H1 (cell line): ENCODE measurements at regions not wholly inside any gene's neighbourhood (a gene's known extent, or its start where the extent isn't known, plus 50 kb on each side); places are given as distances from the start of the nearest gene placed in this dataset.
"Not testable (repeated sequence)": the region's sequence is repeated elsewhere in the genome, so short reads cannot be mapped to it uniquely, and the experiment has no call there.

ENCODE experiments used
- CTCF ChIA-PET: fragments of 300-600 bp; sonication (Branson Sonifier 250); formaldehyde crosslinking; loops from one replicate; lab custom pipeline; 2021; ENCODE audit not compliant: partially characterized antibody; lab: Charles Lee
- POLR2A ChIA-PET: fragments of 300-600 bp; sonication (Branson Sonifier 250); formaldehyde crosslinking; loops from one replicate; lab custom pipeline; 2021; ENCODE audit warnings: inconsistent platforms; ENCODE audit not compliant: partially characterized antibody; lab: Charles Lee
- DNase-seq, 2 experiments: peaks; one replicate each; pipeline versions ENCODE4 v3.0.0 to v3.0.0-alpha.2; 2010 to 2022; ENCODE audit warnings: low spot score in 2 of 2, low read depth in 1 of 2, mixed read lengths in 1 of 2
- FAIRE-seq: peaks from 2 replicates; lab custom pipeline; 2011; peaks lifted over from hg19 to GRCh38; lab: Jason Lieb, UNC
- H2AFZ ChIP-seq: 2 replicates; pipeline ENCODE4 v1.8.1; 2012; ENCODE audit warnings: low read length, inconsistent platforms
- H2AK5ac ChIP-seq: 2 replicates; pipeline ENCODE4 v1.6.1; 2013; ENCODE audit warnings: low read depth, low read length
- H2BK120ac ChIP-seq: replicated peaks from 2 replicates; pipeline ENCODE3; 2013; ENCODE audit warnings: low read depth, low read length, inconsistent platforms
- H2BK12ac ChIP-seq: 2 replicates; pipeline ENCODE4 v1.6.1; 2013; ENCODE audit warnings: low read depth, low read length
- H2BK15ac ChIP-seq: 2 replicates; pipeline ENCODE4 v1.6.1; 2013; ENCODE audit warnings: low read length
- H2BK20ac ChIP-seq: 2 replicates; pipeline ENCODE4 v1.6.1; 2013; ENCODE audit warnings: low read length
- H2BK5ac ChIP-seq: 2 replicates; pipeline ENCODE4 v1.6.1; 2013; ENCODE audit warnings: low read depth, low read length
- H3K14ac ChIP-seq: 2 replicates; pipeline ENCODE4 v1.6.1; 2013; ENCODE audit warnings: inconsistent platforms; ENCODE audit not compliant: insufficient read length
- H3K18ac ChIP-seq: 2 replicates; pipeline ENCODE4 v1.6.1; 2013; ENCODE audit warnings: low read length; ENCODE audit errors: extremely low read depth
- H3K23ac ChIP-seq: 2 replicates; pipeline ENCODE4 v1.6.1; 2013; ENCODE audit warnings: inconsistent platforms; ENCODE audit not compliant: insufficient read length
- H3K23me2 ChIP-seq: 2 replicates; pipeline ENCODE4 v1.6.1; 2013; ENCODE audit warnings: low read depth, low read length
- H3K27ac ChIP-seq: 2 replicates; pipeline ENCODE4 v1.6.1; 2011; ENCODE audit warnings: low read depth, low read length, inconsistent platforms
- H3K27me3 ChIP-seq, 4 experiments: replicated peaks in 1 of 4; 1 replicate in 1 of 4; 2 replicates in 3 of 4; pipeline versions ENCODE4 v1.6.1 to v1.8.1; 2011 to 2013; ENCODE audit warnings: low read length in 3 of 4, mild to moderate bottlenecking in 3 of 4, inconsistent platforms in 2 of 4, mixed read lengths in 2 of 4, moderate library complexity in 1 of 4; ENCODE audit not compliant: control insufficient read depth in 3 of 4, insufficient read depth in 3 of 4; ENCODE audit errors: extremely low read depth in 1 of 4
- H3K36me3 ChIP-seq, 4 experiments: 2 replicates each; pipeline versions ENCODE4 v1.6.1 to v1.8.1; 2011 to 2013; ENCODE audit warnings: mild to moderate bottlenecking in 4 of 4, low read length in 3 of 4, moderate library complexity in 2 of 4, control low read depth in 1 of 4, inconsistent platforms in 1 of 4; ENCODE audit not compliant: insufficient read depth in 4 of 4, control insufficient read depth in 2 of 4
- H3K4ac ChIP-seq: replicated peaks from 2 replicates; pipeline ENCODE3; 2013; ENCODE audit warnings: low read length, low read depth, mixed read lengths, inconsistent platforms; ENCODE audit not compliant: insufficient read length
- H3K4me1 ChIP-seq, 4 experiments: replicated peaks in 1 of 4; 1 replicate in 1 of 4; 2 replicates in 3 of 4; pipeline versions ENCODE4 v1.6.1 to v1.8.1; 2011 to 2013; ENCODE audit warnings: low read length in 3 of 4, inconsistent platforms in 2 of 4, mixed read lengths in 1 of 4; ENCODE audit not compliant: insufficient read depth in 4 of 4, control insufficient read depth in 3 of 4
- H3K4me2 ChIP-seq, 2 experiments: 2 replicates each; pipeline versions ENCODE4 v1.6.1 to v1.8.1; 2011 to 2013; ENCODE audit warnings: low read depth in 2 of 2, low read length in 2 of 2, control low read depth in 1 of 2, inconsistent platforms in 1 of 2, mild to moderate bottlenecking in 1 of 2; ENCODE audit not compliant: insufficient read depth in 1 of 2
- H3K4me3 ChIP-seq, 4 experiments: fragments of 200-600, 300-600 bp in 1 of 4; sonication (generic), shearing (Covaris generic), sonication (Bioruptor Twin) in 1 of 4; 2 replicates each; pipeline versions ENCODE4 v1.5.1 to v1.8.1; 2011 to 2016; ENCODE audit warnings: low read length in 4 of 4, low read depth in 3 of 4, control low read depth in 2 of 4, inconsistent platforms in 2 of 4, mild to moderate bottlenecking in 2 of 4, mixed read lengths in 1 of 4, moderate library complexity in 1 of 4; ENCODE audit not compliant: insufficient read depth in 2 of 4; ENCODE audit errors: extremely low read depth in 1 of 4
- H3K56ac ChIP-seq: replicated peaks from 2 replicates; pipeline ENCODE3; 2013; ENCODE audit warnings: low read depth, mild to moderate bottlenecking, mixed read lengths, low read length, inconsistent platforms; ENCODE audit not compliant: insufficient read length
- H3K79me1 ChIP-seq: 2 replicates; pipeline ENCODE4 v1.6.1; 2013; ENCODE audit warnings: low read depth, low read length, control low read depth
- H3K79me2 ChIP-seq, 2 experiments: 2 replicates each; pipeline versions ENCODE4 v1.6.1 to v1.8.1; 2012 to 2013; ENCODE audit warnings: low read length in 2 of 2, mild to moderate bottlenecking in 2 of 2, inconsistent platforms in 1 of 2; ENCODE audit not compliant: insufficient read depth in 2 of 2, control insufficient read depth in 1 of 2
- H3K9ac ChIP-seq, 4 experiments: replicated peaks in 1 of 4; 1 replicate in 1 of 4; 2 replicates in 3 of 4; pipeline versions ENCODE4 v1.6.1 to v1.8.1; 2011 to 2013; ENCODE audit warnings: low read depth in 3 of 4, low read length in 3 of 4, control low read depth in 2 of 4, mild to moderate bottlenecking in 2 of 4, moderate library complexity in 2 of 4, inconsistent platforms in 1 of 4; ENCODE audit errors: extremely low read depth in 1 of 4
- H3K9me3 ChIP-seq, 2 experiments: 2 replicates each; pipeline versions ENCODE4 v1.6.1 to v1.8.1; 2012 to 2013; ENCODE audit warnings: mild to moderate bottlenecking in 2 of 2, moderate library complexity in 2 of 2, control low read depth in 1 of 2, inconsistent platforms in 1 of 2, low read depth in 1 of 2, low read length in 1 of 2, mixed read lengths in 1 of 2; ENCODE audit not compliant: insufficient read depth in 2 of 2
- H4K20me1 ChIP-seq, 2 experiments: replicated peaks in 1 of 2; 2 replicates each; pipeline versions ENCODE3 to v1.8.1; 2011 to 2013; ENCODE audit warnings: inconsistent platforms in 2 of 2, low read length in 2 of 2, mild to moderate bottlenecking in 1 of 2; ENCODE audit not compliant: insufficient read depth in 2 of 2, control insufficient read depth in 1 of 2
- H4K5ac ChIP-seq: 2 replicates; pipeline ENCODE4 v1.6.1; 2013; ENCODE audit warnings: low read length, low read depth, mixed read lengths, inconsistent platforms; ENCODE audit not compliant: insufficient read length
- H4K8ac ChIP-seq: 2 replicates; pipeline ENCODE4 v1.8.0; 2013; ENCODE audit warnings: mild to moderate bottlenecking, moderate library complexity, low read length, inconsistent platforms; ENCODE audit not compliant: insufficient read depth; ENCODE audit errors: extremely low read depth
- H4K91ac ChIP-seq: replicated peaks from 2 replicates; pipeline ENCODE3; 2013; ENCODE audit warnings: low read length, mixed read lengths, inconsistent platforms; ENCODE audit not compliant: insufficient read length
- WGBS, 2 experiments: shearing (Covaris generic) in 1 of 2; methylation state at CpG; one replicate each; pipeline versions ENCODE4 v1.1.6 to v1.1.7; 2013 to 2015; ENCODE audit warnings: low lambda C conversion rate in 2 of 2, mixed read lengths in 2 of 2, inconsistent platforms in 1 of 2, low coverage in 1 of 2, missing lambda C conversion rate in 1 of 2; ENCODE audit not compliant: insufficient replicate concordance in 2 of 2, insufficient coverage in 1 of 2, insufficient read length in 1 of 2; ENCODE audit errors: extremely low coverage in 1 of 2, missing lambda C conversion rate in 1 of 2; 5-methylcytosine and 5-hydroxymethylcytosine counted together

DNA sequence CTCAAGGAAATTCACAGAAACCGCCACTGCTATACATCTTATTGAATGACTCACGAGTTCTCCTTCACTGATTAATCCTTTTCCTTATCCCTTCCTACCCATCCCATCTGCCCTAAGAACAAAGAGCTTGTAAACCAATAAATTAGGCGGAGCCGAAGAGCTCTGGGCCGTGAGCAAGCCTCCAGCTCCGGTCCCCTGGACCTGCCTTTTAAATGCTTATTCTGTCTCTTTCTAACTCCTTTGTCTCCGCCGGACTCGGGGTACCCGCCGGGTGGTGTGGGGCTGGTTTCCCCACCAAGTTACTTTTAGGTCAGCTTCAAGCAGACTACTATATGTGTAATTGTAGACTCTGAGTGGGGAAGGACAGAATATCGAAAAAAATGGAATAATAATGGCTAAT is 336.1 kb upstream of the MDGA2 start:
- 22% methylated on average over 12 of the region's 12 CpGs; no CpG with 5 or more reads in 1 of the 2 experiments for WGBS, 2 experiments

More for the DNA sequence above, 336.1 kb upstream of the MDGA2 start:
- H3K9ac ChIP-seq, H3K36me3 ChIP-seq, H3K56ac ChIP-seq, H3K79me1 ChIP-seq, CTCF ChIA-PET, H3K27me3 ChIP-seq, H3K18ac ChIP-seq, H2BK20ac ChIP-seq, H3K23me2 ChIP-seq, H3K27ac ChIP-seq, H2AFZ ChIP-seq, POLR2A ChIA-PET, H2BK15ac ChIP-seq, H3K23ac ChIP-seq, H4K5ac ChIP-seq, H2AK5ac ChIP-seq, H4K91ac ChIP-seq, H3K9me3 ChIP-seq, H2BK120ac ChIP-seq, H4K20me1 ChIP-seq, H2BK12ac ChIP-seq, H3K4me1 ChIP-seq, H3K4ac ChIP-seq, H2BK5ac ChIP-seq, H3K79me2 ChIP-seq, H3K14ac ChIP-seq, H4K8ac ChIP-seq: not testable (repeated sequence)
- H3K4me2 ChIP-seq, result peak overlapping the region in 1 of 2 experiments; percentile 16; a peak in 2 of 4 replicates
- peak in 1 of 2 experiments; percentile 49 for DNase-seq
- peak; percentile 48 for FAIRE-seq
- peak overlapping the region in 1 of 4 experiments; percentile 29; a peak in 1 of 8 replicates for H3K4me3 ChIP-seq
